ENCODE measurements at regions not wholly inside any gene's neighbourhood (a gene's known extent, or its start where the extent isn't known, plus 50 kb on each side); places are given as distances from the start of the nearest gene placed in this dataset.

DNA sequence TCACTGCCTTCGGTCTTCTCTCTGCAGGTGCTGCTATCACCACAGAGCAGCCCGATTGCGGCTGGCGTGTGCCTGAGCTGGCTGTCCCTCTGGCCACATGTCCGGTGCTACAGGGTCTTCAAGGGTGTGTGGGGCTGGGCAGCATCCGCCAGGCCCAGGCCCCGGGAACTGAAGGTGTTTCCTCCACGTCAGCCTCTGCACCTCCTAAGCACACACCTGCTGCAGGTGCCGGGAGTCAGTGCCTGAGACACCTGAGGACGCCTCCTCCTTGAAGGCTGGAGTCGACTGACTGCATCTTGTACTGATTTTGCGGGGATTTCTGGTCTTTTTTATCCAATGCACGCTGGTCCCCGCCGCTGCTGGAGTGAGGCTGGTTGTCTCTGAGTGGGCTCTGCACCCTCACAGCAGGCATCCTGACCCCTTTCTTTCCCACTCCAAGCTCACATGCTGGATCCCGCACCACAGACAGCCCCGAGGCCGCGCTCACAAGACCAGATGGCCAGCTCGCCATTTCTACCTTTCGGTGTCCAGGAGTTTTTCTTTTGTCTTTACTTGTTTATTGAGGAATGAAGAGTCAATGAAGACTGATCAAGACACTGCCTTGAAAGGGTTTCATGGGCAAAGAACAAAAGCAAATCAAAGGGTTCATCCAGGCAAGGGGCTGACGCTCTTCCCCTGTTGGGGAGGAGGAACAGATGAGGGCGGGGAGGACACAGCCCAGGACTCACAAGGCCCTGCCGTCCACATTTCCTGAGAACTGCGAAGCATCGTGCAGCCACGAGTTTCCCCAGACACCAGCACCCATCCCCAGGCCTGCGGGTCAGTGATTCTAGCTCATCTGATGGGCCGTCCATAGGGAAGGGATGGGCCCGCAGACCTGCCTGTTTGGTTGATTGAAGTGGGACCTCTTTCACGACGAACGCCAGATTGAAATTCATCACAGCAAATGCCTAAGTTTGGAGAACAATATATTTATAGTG is 203.8 kb upstream of the SOX1 start:
- Histone ChIP-seq H2AK5ac (ENCODE audit: low read depth, low read length) (no peak overlapping the region), H2AFZ (ENCODE audit: low read length) (no peak overlapping the region), H2BK15ac (ENCODE audit: low read length) (no peak overlapping the region), H3K79me1 (ENCODE audit: low read depth, low read length) (no peaks in the 10 kb centered on the region), H3K4ac (replicated peaks; ENCODE audit: insufficient read length, low read depth, low read length) (no peak overlapping the region), H3K4me2 (ENCODE audit: insufficient read depth in 1 of 2, low read depth in 2 of 2, low read length in 2 of 2) (no peak overlapping the region), H4K91ac (replicated peaks; ENCODE audit: insufficient read length, low read length) (no peak overlapping the region), H2BK120ac (replicated peaks; ENCODE audit: low read depth, low read length) (no peak overlapping the region), H3K23ac (ENCODE audit: insufficient read length) (no peak overlapping the region), H3K27me3 (replicated peaks in 1 of 4; ENCODE audit: control insufficient read depth in 3 of 4, extremely low read depth in 1 of 4, insufficient read depth in 3 of 4, low read length in 3 of 4) (no peaks in the 10 kb centered on the region), H3K18ac (ENCODE audit: extremely low read depth, low read length) (no peak overlapping the region), H2BK20ac (ENCODE audit: low read length) (no peak overlapping the region), H3K23me2 (ENCODE audit: low read depth, low read length) (no peaks in the 10 kb centered on the region), H3K27ac (ENCODE audit: low read depth, low read length) (no peak overlapping the region), H3K9me3 (ENCODE audit: insufficient read depth in 2 of 2, low read depth in 1 of 2, low read length in 1 of 2) (peaks cover 0 to 6% of the 10 kb centered on the region in 2 experiments; a peak in 1 of 4 replicates), H3K4me3 (ENCODE audit: extremely low read depth in 1 of 4, insufficient read depth in 2 of 4, low read depth in 3 of 4, low read length in 4 of 4) (no peak overlapping the region), H3K36me3 (ENCODE audit: control insufficient read depth in 2 of 4, insufficient read depth in 4 of 4, low read length in 3 of 4) (no peaks in the 10 kb centered on the region), H2BK12ac (ENCODE audit: low read depth, low read length) (no peak overlapping the region), H4K5ac (ENCODE audit: insufficient read length, low read depth, low read length) (no peak overlapping the region), H4K8ac (ENCODE audit: extremely low read depth, insufficient read depth, low read length) (no peak overlapping the region), H4K20me1 (replicated peaks in 1 of 2; ENCODE audit: control insufficient read depth in 1 of 2, insufficient read depth in 2 of 2, low read length in 2 of 2) (no peaks in the 10 kb centered on the region), H2BK5ac (ENCODE audit: low read depth, low read length) (no peak overlapping the region), H3K14ac (ENCODE audit: insufficient read length) (no peak overlapping the region), H3K9ac (replicated peaks in 1 of 4; ENCODE audit: extremely low read depth in 1 of 4, low read depth in 3 of 4, low read length in 3 of 4) (no peak overlapping the region), H3K56ac (replicated peaks; ENCODE audit: insufficient read length, low read depth, low read length) (no peak overlapping the region), H3K4me1 (replicated peaks in 1 of 4; ENCODE audit: control insufficient read depth in 3 of 4, insufficient read depth in 4 of 4, low read length in 3 of 4) (peaks cover 0 to 6% (median 1%) of the 10 kb centered on the region in 4 experiments; a peak in 4 of 7 replicates), H3K79me2 (ENCODE audit: control insufficient read depth in 1 of 2, insufficient read depth in 2 of 2, low read length in 2 of 2) (no peaks in the 10 kb centered on the region)
- CTCF ChIA-PET (ENCODE audit: partially characterized antibody) = interaction anchor here (1.3 kb wide), 1 partner anchor 358 kb away, joined by 3 read pairs; no protein-coding TSS in a partner anchor
- no peak for FAIRE-seq
- peak in 1 of 2 experiments; percentile 39 for DNase-seq (ENCODE audit: low read depth in 1 of 2, low spot score in 2 of 2)
- POLR2A ChIA-PET (ENCODE audit: partially characterized antibody) = no interaction called here
- 90% methylated on average over 33 of the region's 33 CpGs; no CpG with 5 or more reads in 1 of the 2 experiments for WGBS, 2 experiments (ENCODE audit: extremely low coverage in 1 of 2, insufficient coverage in 1 of 2, insufficient read length in 1 of 2, insufficient replicate concordance in 2 of 2, low coverage in 1 of 2, low lambda C conversion rate in 2 of 2, missing lambda C conversion rate in 1 of 2)
- TF ChIP-seq, protein P1, sequence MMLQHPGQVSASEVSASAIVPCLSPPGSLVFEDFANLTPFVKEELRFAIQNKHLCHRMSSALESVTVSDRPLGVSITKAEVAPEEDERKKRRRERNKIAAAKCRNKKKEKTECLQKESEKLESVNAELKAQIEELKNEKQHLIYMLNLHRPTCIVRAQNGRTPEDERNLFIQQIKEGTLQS (IDR thresholded peaks at IDR 0.05; ENCODE audit: insufficient read depth, low read depth, low read length) = no peak
- TF ChIP-seq YY1 (IDR thresholded peaks at IDR 0.05; ENCODE audit: low read depth, low read length) (no peak), MAX (IDR thresholded peaks at IDR 0.05) (no peak), EP300 (IDR thresholded peaks at IDR 0.05; ENCODE audit: borderline replicate concordance in 1 of 2, low read depth in 2 of 2, low read length in 2 of 2) (no peak), TBP (IDR thresholded peaks at IDR 0.05; ENCODE audit: low read depth, low read length) (no peak), POLR2A (IDR thresholded peaks at IDR 0.05; ENCODE audit: control extremely low read depth in 1 of 2, low read depth in 2 of 2, low read length in 2 of 2) (no peak), SIX5 (IDR thresholded peaks at IDR 0.05; ENCODE audit: low read depth, low read length) (no peak), POU5F1 (IDR thresholded peaks at IDR 0.05; ENCODE audit: low read depth, low read length) (no peak), CBX5 (IDR thresholded peaks at IDR 0.05; ENCODE audit: low read depth, low read length) (no peak), RAD21 (IDR thresholded peaks at IDR 0.05 in 1 of 2, conservative IDR thresholded peaks at IDR 0.05 in 1 of 2; ENCODE audit: low read depth in 2 of 2, low read length in 2 of 2) (no peak), POLR2AphosphoS5 (IDR thresholded peaks at IDR 0.05; ENCODE audit: low read depth, low read length) (no peak), KDM1A (IDR thresholded peaks at IDR 0.05; ENCODE audit: borderline replicate concordance, low read length) (no peak)
